GM23338 (cell line): ENCODE measurements at regions not wholly inside any gene's neighbourhood (a gene's known extent, or its start where the extent isn't known, plus 50 kb on each side); places are given as distances from the start of the nearest gene placed in this dataset.

Experiments
- ATAC-seq: fragments of 200-7000 bp; cut with Tn5 transposase; 3 replicates; pipeline ENCODE4 v1.9.1; 2020
- DNase-seq: peaks from one replicate; pipeline ENCODE4 v3.0.0-alpha.2; 2015; ENCODE audit warnings: low spot score
- H2AFZ ChIP-seq: fragments of 200-600 bp; sonication (generic); 2 replicates; pipeline ENCODE4 v1.8.0; 2016; ENCODE audit warnings: antibody characterized with exemption, mild to moderate bottlenecking, moderate library complexity
- H3F3A ChIP-seq: fragments of 200-600 bp; sonication (generic); replicated peaks from 2 replicates; pipeline ENCODE4 v1.8.0; 2017; ENCODE audit warnings: antibody characterized with exemption, mixed run types, low read depth
- H3K27ac ChIP-seq: fragments of 200-600 bp; sonication (generic); 2 replicates; pipeline ENCODE4 v1.6.1; 2016; ENCODE audit warnings: low read depth
- H3K27me3 ChIP-seq: fragments of 200-600 bp; sonication (generic); 2 replicates; pipeline ENCODE4 v1.8.0; 2016; ENCODE audit warnings: mild to moderate bottlenecking, mixed run types, moderate library complexity; ENCODE audit not compliant: insufficient read depth
- H3K36me3 ChIP-seq: fragments of 200-600 bp; sonication (generic); 2 replicates; pipeline ENCODE4 v1.8.0; 2016; ENCODE audit warnings: mild to moderate bottlenecking; ENCODE audit not compliant: insufficient read depth
- H3K4me1 ChIP-seq: fragments of 200-600 bp; sonication (generic); 2 replicates; pipeline ENCODE4 v1.8.0; 2016; ENCODE audit warnings: mild to moderate bottlenecking, moderate library complexity; ENCODE audit not compliant: insufficient read depth
- H3K4me2 ChIP-seq: fragments of 200-600 bp; sonication (generic); 2 replicates; pipeline ENCODE4 v1.7.1; 2017; ENCODE audit warnings: mixed run types
- H3K4me3 ChIP-seq: fragments of 200-600 bp; sonication (generic); 2 replicates; pipeline ENCODE4 v1.6.1; 2016; ENCODE audit warnings: mixed run types
- H3K79me2 ChIP-seq: fragments of 200-600 bp; sonication (generic); replicated peaks from 2 replicates; pipeline ENCODE4 v1.8.0; 2017; ENCODE audit warnings: mild to moderate bottlenecking; ENCODE audit not compliant: insufficient read depth
- H3K9me2 ChIP-seq: fragments of 200-600 bp; sonication (generic); 2 replicates; pipeline ENCODE4 v1.8.0; 2017; ENCODE audit not compliant: insufficient read depth
- H4K20me1 ChIP-seq: fragments of 200-600 bp; sonication (generic); replicated peaks from 2 replicates; pipeline ENCODE4 v1.8.0; 2017; ENCODE audit warnings: mild to moderate bottlenecking; ENCODE audit not compliant: insufficient read depth
- H3K27ac Mint-ChIP-seq: 2 replicates; pipeline ENCODE4 v1.8.0; 2020; ENCODE audit warnings: inconsistent platforms, mild to moderate bottlenecking, moderate library complexity, mixed read lengths
- H3K27me3 Mint-ChIP-seq: 3 replicates; pipeline ENCODE4 v1.8.0; 2022; ENCODE audit warnings: low read depth, mild to moderate bottlenecking, moderate library complexity, mixed read lengths, inconsistent platforms; ENCODE audit not compliant: insufficient read depth, poor library complexity
- H3K36me3 Mint-ChIP-seq: 3 replicates; pipeline ENCODE4 v1.8.0; 2021; ENCODE audit warnings: low read depth, mild to moderate bottlenecking, inconsistent platforms, moderate library complexity, mixed read lengths
- H3K4me1 Mint-ChIP-seq: 3 replicates; pipeline ENCODE4 v1.8.0; 2020; ENCODE audit warnings: mild to moderate bottlenecking, inconsistent platforms, mixed read lengths
- H3K4me3 Mint-ChIP-seq: 3 replicates; pipeline ENCODE4 v1.8.0; 2021; ENCODE audit warnings: moderate library complexity, mild to moderate bottlenecking, inconsistent platforms, mixed read lengths
- H3K9me3 Mint-ChIP-seq: 3 replicates; pipeline ENCODE4 v1.8.0; 2020; ENCODE audit warnings: moderate library complexity, mild to moderate bottlenecking, inconsistent platforms, mixed read lengths
- CTCF ChIP-seq, 2 experiments: fragments of 200-600 bp in 1 of 2; sonication (generic) in 1 of 2; conservative IDR thresholded peaks; 2 replicates each; pipeline versions ENCODE4 v1.5.1 to v1.6.1; 2016 to 2017; ENCODE audit warnings: antibody characterized with exemption in 2 of 2, low read depth in 2 of 2, mild to moderate bottlenecking in 2 of 2, moderate library complexity in 1 of 2
- EZH2 ChIP-seq: fragments of 200-600 bp; sonication (generic); IDR thresholded peaks from one replicate; pipeline ENCODE4 v1.8.0; 2017; ENCODE audit warnings: antibody characterized with exemption, mild to moderate bottlenecking, low read depth; ENCODE audit not compliant: unreplicated experiment
- EZH2phosphoT487 ChIP-seq: fragments of 200-600 bp; sonication (generic); IDR thresholded peaks from one replicate; pipeline ENCODE4 v1.8.1; 2018; ENCODE audit warnings: antibody characterized with exemption; ENCODE audit not compliant: unreplicated experiment
- JUNB ChIP-seq: IDR thresholded peaks from one replicate; pipeline ENCODE4 v1.6.1; 2016; ENCODE audit warnings: antibody characterized with exemption; ENCODE audit not compliant: unreplicated experiment
- POLR2AphosphoS5 ChIP-seq: IDR thresholded peaks from 2 replicates; pipeline ENCODE4 v1.6.1; 2016; ENCODE audit warnings: antibody characterized with exemption, low read depth
- REST ChIP-seq: IDR thresholded peaks from one replicate; pipeline ENCODE4 v1.6.1; 2018; ENCODE audit warnings: antibody characterized with exemption; ENCODE audit not compliant: unreplicated experiment
- STAT1 ChIP-seq: IDR thresholded peaks from one replicate; pipeline ENCODE4 v1.6.1; 2016; ENCODE audit warnings: antibody characterized with exemption; ENCODE audit not compliant: unreplicated experiment
- ZNF331 ChIP-seq: fragments of 250-450 bp; sonication (Bioruptor Pico); IDR thresholded peaks from 2 replicates; pipeline ENCODE4 v1.5.0; 2020; ENCODE audit warnings: low read depth, mild to moderate bottlenecking, moderate library complexity
- TF ChIP-seq, protein P1 (sequence below): fragments of 250-450 bp; sonication (Bioruptor Pico); IDR thresholded peaks from 2 replicates; pipeline ENCODE4 v1.5.0; 2020; ENCODE audit warnings: mild to moderate bottlenecking, moderate library complexity

GRCh38 chr5:122673343-122673742 lies 101.5 kb upstream of the SNX2 start (continued):
- TF ChIP-seq, protein P1, sequence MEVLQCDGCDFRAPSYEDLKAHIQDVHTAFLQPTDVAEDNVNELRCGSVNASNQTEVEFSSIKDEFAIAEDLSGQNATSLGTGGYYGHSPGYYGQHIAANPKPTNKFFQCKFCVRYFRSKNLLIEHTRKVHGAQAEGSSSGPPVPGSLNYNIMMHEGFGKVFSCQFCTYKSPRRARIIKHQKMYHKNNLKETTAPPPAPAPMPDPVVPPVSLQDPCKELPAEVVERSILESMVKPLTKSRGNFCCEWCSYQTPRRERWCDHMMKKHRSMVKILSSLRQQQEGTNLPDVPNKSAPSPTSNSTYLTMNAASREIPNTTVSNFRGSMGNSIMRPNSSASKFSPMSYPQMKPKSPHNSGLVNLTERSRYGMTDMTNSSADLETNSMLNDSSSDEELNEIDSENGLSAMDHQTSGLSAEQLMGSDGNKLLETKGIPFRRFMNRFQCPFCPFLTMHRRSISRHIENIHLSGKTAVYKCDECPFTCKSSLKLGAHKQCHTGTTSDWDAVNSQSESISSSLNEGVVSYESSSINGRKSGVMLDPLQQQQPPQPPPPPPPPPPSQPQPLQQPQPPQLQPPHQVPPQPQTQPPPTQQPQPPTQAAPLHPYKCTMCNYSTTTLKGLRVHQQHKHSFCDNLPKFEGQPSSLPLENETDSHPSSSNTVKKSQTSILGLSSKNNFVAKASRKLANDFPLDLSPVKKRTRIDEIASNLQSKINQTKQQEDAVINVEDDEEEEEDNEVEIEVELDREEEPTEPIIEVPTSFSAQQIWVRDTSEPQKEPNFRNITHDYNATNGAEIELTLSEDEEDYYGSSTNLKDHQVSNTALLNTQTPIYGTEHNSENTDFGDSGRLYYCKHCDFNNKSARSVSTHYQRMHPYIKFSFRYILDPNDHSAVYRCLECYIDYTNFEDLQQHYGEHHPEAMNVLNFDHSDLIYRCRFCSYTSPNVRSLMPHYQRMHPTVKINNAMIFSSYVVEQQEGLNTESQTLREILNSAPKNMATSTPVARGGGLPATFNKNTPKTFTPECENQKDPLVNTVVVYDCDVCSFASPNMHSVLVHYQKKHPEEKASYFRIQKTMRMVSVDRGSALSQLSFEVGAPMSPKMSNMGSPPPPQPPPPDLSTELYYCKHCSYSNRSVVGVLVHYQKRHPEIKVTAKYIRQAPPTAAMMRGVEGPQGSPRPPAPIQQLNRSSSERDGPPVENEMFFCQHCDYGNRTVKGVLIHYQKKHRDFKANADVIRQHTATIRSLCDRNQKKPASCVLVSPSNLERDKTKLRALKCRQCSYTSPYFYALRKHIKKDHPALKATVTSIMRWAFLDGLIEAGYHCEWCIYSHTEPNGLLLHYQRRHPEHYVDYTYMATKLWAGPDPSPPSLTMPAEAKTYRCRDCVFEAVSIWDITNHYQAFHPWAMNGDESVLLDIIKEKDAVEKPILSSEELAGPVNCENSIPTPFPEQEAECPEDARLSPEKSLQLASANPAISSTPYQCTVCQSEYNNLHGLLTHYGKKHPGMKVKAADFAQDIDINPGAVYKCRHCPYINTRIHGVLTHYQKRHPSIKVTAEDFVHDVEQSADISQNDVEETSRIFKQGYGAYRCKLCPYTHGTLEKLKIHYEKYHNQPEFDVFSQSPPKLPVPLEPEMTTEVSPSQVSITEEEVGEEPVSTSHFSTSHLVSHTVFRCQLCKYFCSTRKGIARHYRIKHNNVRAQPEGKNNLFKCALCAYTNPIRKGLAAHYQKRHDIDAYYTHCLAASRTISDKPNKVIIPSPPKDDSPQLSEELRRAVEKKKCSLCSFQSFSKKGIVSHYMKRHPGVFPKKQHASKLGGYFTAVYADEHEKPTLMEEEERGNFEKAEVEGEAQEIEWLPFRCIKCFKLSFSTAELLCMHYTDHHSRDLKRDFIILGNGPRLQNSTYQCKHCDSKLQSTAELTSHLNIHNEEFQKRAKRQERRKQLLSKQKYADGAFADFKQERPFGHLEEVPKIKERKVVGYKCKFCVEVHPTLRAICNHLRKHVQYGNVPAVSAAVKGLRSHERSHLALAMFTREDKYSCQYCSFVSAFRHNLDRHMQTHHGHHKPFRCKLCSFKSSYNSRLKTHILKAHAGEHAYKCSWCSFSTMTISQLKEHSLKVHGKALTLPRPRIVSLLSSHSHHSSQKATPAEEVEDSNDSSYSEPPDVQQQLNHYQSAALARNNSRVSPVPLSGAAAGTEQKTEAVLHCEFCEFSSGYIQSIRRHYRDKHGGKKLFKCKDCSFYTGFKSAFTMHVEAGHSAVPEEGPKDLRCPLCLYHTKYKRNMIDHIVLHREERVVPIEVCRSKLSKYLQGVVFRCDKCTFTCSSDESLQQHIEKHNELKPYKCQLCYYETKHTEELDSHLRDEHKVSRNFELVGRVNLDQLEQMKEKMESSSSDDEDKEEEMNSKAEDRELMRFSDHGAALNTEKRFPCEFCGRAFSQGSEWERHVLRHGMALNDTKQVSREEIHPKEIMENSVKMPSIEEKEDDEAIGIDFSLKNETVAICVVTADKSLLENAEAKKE (CRISPR knock-in tag), result no peak
- no peak for TF ChIP-seq POLR2AphosphoS5
- TF ChIP-seq CTCF (conservative IDR thresholded peaks at IDR 0.05; ENCODE audit: low read depth in 2 of 2), result no peak
- TF ChIP-seq EZH2phosphoT487, result no peak
- TF ChIP-seq ZNF331 (CRISPR knock-in tag), result no peak
- TF ChIP-seq STAT1, result no peak

GRCh38 chr5:122674385-122674784 lies 100.5 kb upstream of the SNX2 start:
- Mint-ChIP-seq H3K9me3 (peaks cover 4% of the 10 kb centered on the region; the same call in 1 of the 3 replicates), H3K27ac (no peak overlapping the region), H3K4me3 (no peak overlapping the region), H3K27me3 (peaks cover 3% of the 10 kb centered on the region), H3K36me3 (no peaks in the 10 kb centered on the region), H3K4me1 (no peaks in the 10 kb centered on the region)
- no peak overlapping the region for H3K27ac ChIP-seq
- TF ChIP-seq REST, result no peak
- no peak for TF ChIP-seq EZH2
- TF ChIP-seq JUNB, result no peak
- no peak overlapping the region for H3K4me3 ChIP-seq
- H3K4me2 ChIP-seq, result no peak overlapping the region
- no peak for DNase-seq
- no peaks in the 10 kb centered on the region for H3K4me1 ChIP-seq
- ATAC-seq, result no peak
- H3K9me2 ChIP-seq, result no peaks in the 10 kb centered on the region; the same call in 1 of the 2 replicates
- no peaks in the 10 kb centered on the region for H4K20me1 ChIP-seq
- no peaks in the 10 kb centered on the region for H3K27me3 ChIP-seq
- no peak overlapping the region for H2AFZ ChIP-seq
- no peaks in the 10 kb centered on the region for H3K36me3 ChIP-seq
- no peaks in the 10 kb centered on the region for H3K79me2 ChIP-seq
- H3F3A ChIP-seq, result no peaks in the 10 kb centered on the region
